GM12878 (cell line): ENCODE measurements at regions not wholly inside any gene's neighbourhood (a gene's known extent, or its start where the extent isn't known, plus 50 kb on each side); places are given as distances from the start of the nearest gene placed in this dataset.

Experiments used
- ATAC-seq: fragments of 200-7000 bp; cut with Tn5 transposase; 3 replicates; pipeline ENCODE4 v1.9.1; 2020; ENCODE audit warnings: mild to moderate bottlenecking, moderate library complexity
- BruUV-seq: library from RNA; stranded (reverse); fragments of 400-500 nt; replicated peaks from 2 replicates; lab custom pipeline; 2021; lab: Mats Ljungman, UMichigan
- CTCF ChIA-PET: fragments of 300-600 bp; sonication (Branson Sonifier 250); formaldehyde crosslinking; extraction: SDS; loops from one replicate; lab custom pipeline; 2021; ENCODE audit warnings: inconsistent platforms; lab: Yijun Ruan, JAX
- POLR2A ChIA-PET: fragments of 350-600 bp; formaldehyde crosslinking; extraction: SDS; loops from one replicate; lab custom pipeline; 2021; ENCODE audit warnings: inconsistent platforms; lab: Charles Lee
- RAD21 ChIA-PET: fragments of 300-600 bp; sonication (Branson Sonifier 250); formaldehyde crosslinking; loops from one replicate; lab custom pipeline; 2023; ENCODE audit warnings: antibody characterized with exemption; ENCODE audit not compliant: unreplicated experiment; lab: Charles Lee
- SMC1A ChIA-PET: fragments of 300-600 bp; sonication (Branson Sonifier 250); formaldehyde crosslinking; loops from one replicate; lab custom pipeline; 2023; ENCODE audit not compliant: unreplicated experiment, uncharacterized antibody; lab: Charles Lee
- DNase-seq: peaks from one replicate; pipeline ENCODE4 v3.0.0-alpha.2; 2011; ENCODE audit warnings: low read depth, low spot score
- FAIRE-seq: peaks from 3 replicates; lab custom pipeline; 2011; peaks lifted over from hg19 to GRCh38; lab: Jason Lieb, UNC
- H2AFZ ChIP-seq: 2 replicates; pipeline ENCODE4 v1.6.0; 2011; ENCODE audit warnings: low read depth, low read length, control low read depth; ENCODE audit not compliant: control insufficient read depth
- H3K27ac ChIP-seq: 2 replicates; pipeline ENCODE4 v1.5.1; 2011; ENCODE audit warnings: control low read depth; ENCODE audit not compliant: control insufficient read depth, insufficient read depth
- H3K27me3 ChIP-seq, 2 experiments: replicated peaks in 1 of 2; 2 replicates each; pipeline versions ENCODE4 v1.6.0 to v1.6.1; 2011; ENCODE audit warnings: low read length in 1 of 2; ENCODE audit not compliant: control insufficient read depth in 2 of 2, insufficient read depth in 2 of 2
- H3K36me3 ChIP-seq, 2 experiments: 2 replicates each; pipeline ENCODE4 v1.5.1; 2011; ENCODE audit warnings: low read length in 1 of 2; ENCODE audit not compliant: control insufficient read depth in 2 of 2, insufficient read depth in 2 of 2
- H3K4me1 ChIP-seq: 2 replicates; pipeline ENCODE4 v1.6.1; 2011; ENCODE audit warnings: mild to moderate bottlenecking, low read length, moderate library complexity, mixed read lengths; ENCODE audit not compliant: control insufficient read depth, insufficient read depth
- H3K4me2 ChIP-seq: 2 replicates; pipeline ENCODE4 v1.6.0; 2011; ENCODE audit warnings: control low read depth; ENCODE audit not compliant: control insufficient read depth, insufficient read depth
- H3K4me3 ChIP-seq: fragments of 200-600 bp; sonication (generic); 2 replicates; pipeline ENCODE4 v1.5.1; 2016
- H3K79me2 ChIP-seq: 2 replicates; pipeline ENCODE4 v1.6.0; 2011; ENCODE audit warnings: low read length; ENCODE audit not compliant: control insufficient read depth, insufficient read depth
- H3K9ac ChIP-seq: 2 replicates; pipeline ENCODE4 v1.8.0; 2011; ENCODE audit warnings: low read length, control low read depth, mixed read lengths; ENCODE audit not compliant: control insufficient read depth, insufficient read depth
- H3K9me3 ChIP-seq: replicated peaks from 3 replicates; pipeline ENCODE4 v1.5.1; 2011; ENCODE audit warnings: mild to moderate bottlenecking, low read length; ENCODE audit not compliant: control insufficient read depth, insufficient read depth
- H4K20me1 ChIP-seq: 2 replicates; pipeline ENCODE4 v1.6.0; 2011; ENCODE audit not compliant: control insufficient read depth, insufficient read depth
- ATF2 ChIP-seq: IDR thresholded peaks from 2 replicates; pipeline ENCODE4 v1.6.1; 2012; ENCODE audit warnings: low read length, inconsistent platforms
- CBX5 ChIP-seq: sonication (generic); IDR thresholded peaks from 2 replicates; pipeline ENCODE4 v1.6.1; 2016; ENCODE audit warnings: low read depth, moderate library complexity, mild to moderate bottlenecking, inconsistent platforms
- E4F1 ChIP-seq: fragments of 450-650 bp; IDR thresholded peaks from 2 replicates; pipeline ENCODE4 v1.6.1; 2018; ENCODE audit warnings: borderline replicate concordance, mild to moderate bottlenecking; ENCODE audit not compliant: partially characterized antibody
- FOS ChIP-seq: IDR thresholded peaks from 3 replicates; pipeline ENCODE4 v1.6.1; 2011; ENCODE audit warnings: borderline replicate concordance; ENCODE audit not compliant: insufficient read length; ENCODE audit errors: extremely low read depth
- FOXM1 ChIP-seq: IDR thresholded peaks from 2 replicates; pipeline ENCODE4 v1.6.1; 2012; ENCODE audit warnings: low read depth, mild to moderate bottlenecking, inconsistent platforms, low read length, moderate library complexity
- IRF5 ChIP-seq: fragments of 450-650 bp; IDR thresholded peaks from 2 replicates; pipeline ENCODE4 v1.6.1; 2017; ENCODE audit warnings: borderline replicate concordance
- JUNB ChIP-seq: IDR thresholded peaks from 2 replicates; pipeline ENCODE4 v1.6.1; 2016; ENCODE audit warnings: antibody characterized with exemption, mild to moderate bottlenecking
- NFIC ChIP-seq: IDR thresholded peaks from 2 replicates; pipeline ENCODE4 v1.6.1; 2012; ENCODE audit warnings: low read depth, mild to moderate bottlenecking, inconsistent platforms, low read length, moderate library complexity
- NFXL1 ChIP-seq: fragments of 450-650 bp; IDR thresholded peaks from 2 replicates; pipeline ENCODE4 v1.6.1; 2017; ENCODE audit warnings: antibody characterized with exemption, mild to moderate bottlenecking, borderline replicate concordance
- SMARCA5 ChIP-seq: fragments of 450-650 bp; IDR thresholded peaks from 2 replicates; pipeline ENCODE4 v1.6.1; 2017; ENCODE audit warnings: mild to moderate bottlenecking
- SP1 ChIP-seq: IDR thresholded peaks from one replicate; pipeline ENCODE4 v1.6.1; 2011; ENCODE audit warnings: low read depth, low read length
- SREBF2 ChIP-seq: IDR thresholded peaks from 2 replicates; pipeline ENCODE4 v1.6.1; 2012; ENCODE audit warnings: mild to moderate bottlenecking, low read length
- STAT1 ChIP-seq: fragments of 450-650 bp; conservative IDR thresholded peaks from 2 replicates; pipeline ENCODE4 v1.6.1; 2014; ENCODE audit warnings: antibody characterized with exemption, mild to moderate bottlenecking
- SUZ12 ChIP-seq: fragments of 200-600 bp; sonication (generic); IDR thresholded peaks from one replicate; pipeline ENCODE4 v1.6.1; 2018; ENCODE audit warnings: antibody characterized with exemption, mild to moderate bottlenecking; ENCODE audit not compliant: unreplicated experiment
- ZBTB11 ChIP-seq: fragments of 450-650 bp; formaldehyde crosslinking; IDR thresholded peaks from 2 replicates; pipeline ENCODE4 v1.5.0; 2022; ENCODE audit warnings: mild to moderate bottlenecking, missing genetic modification characterization
- WGBS: methylation state at CpG from one replicate; pipeline ENCODE4 v1.1.6; 2016; ENCODE audit warnings: low lambda C conversion rate; ENCODE audit not compliant: insufficient replicate concordance, insufficient coverage; ENCODE audit errors: missing lambda C conversion rate; 5-methylcytosine and 5-hydroxymethylcytosine counted together
- in situ Hi-C: fragments of 300-500 bp; cut with MboI; formaldehyde crosslinking; loops from 9 replicates; pipeline ENCODE4 v1.14.3; 2018; ENCODE audit warnings: mixed read lengths
- intact Hi-C: fragments of 100-400 bp; cut with micrococcal nuclease; formaldehyde crosslinking; loops from one replicate; pipeline ENCODE4 v1.14.2; 2022; ENCODE audit not compliant: unreplicated experiment

GRCh38 chr2:65574993-65575392 is 142.6 kb upstream of the SPRED2 start:
- H3K9me3 ChIP-seq, result no peaks in the 10 kb centered on the region
- intact Hi-C loops, result loop anchor here (5.0 kb wide), 1 partner anchor 388 kb away; no protein-coding TSS in a partner anchor
- WGBS, result 31% methylated on average over 4 of the region's 4 CpGs
- CTCF ChIA-PET, result interaction anchor here (3.1 kb wide), 1 partner anchor 511 kb away, joined by 21 read pairs; no protein-coding TSS in a partner anchor
- BruUV-seq, result no TSS peak
- no peaks in the 10 kb centered on the region for H3K4me1 ChIP-seq
- no peaks in the 10 kb centered on the region for H3K79me2 ChIP-seq
- H3K4me3 ChIP-seq, result no peak overlapping the region
- H3K36me3 ChIP-seq, result no peaks in the 10 kb centered on the region
- H3K4me2 ChIP-seq, result no peak overlapping the region
- DNase-seq (no peak), FAIRE-seq (no peak), ATAC-seq (no peak)
- POLR2A ChIA-PET, result no interaction called here
- in situ Hi-C loops, result loop anchor here (25.0 kb wide), 1 partner anchor 663 kb away; no protein-coding TSS in a partner anchor
- H2AFZ ChIP-seq, result no peak overlapping the region
- RAD21 ChIA-PET, result interaction anchor here (1.3 to 1.4 kb wide), 2 partner anchors 17 to 334 kb away, joined by 3 to 4 read pairs; no protein-coding TSS in a partner anchor
- SMC1A ChIA-PET, result interaction anchor here (0.8 to 1.4 kb wide), 2 partner anchors 18 to 32 kb away, joined by 3 to 4 read pairs; no protein-coding TSS in a partner anchor
- no peaks in the 10 kb centered on the region for H4K20me1 ChIP-seq
- TF ChIP-seq CBX5, result no peak
- TF ChIP-seq SMARCA5, result no peak
- no peak for TF ChIP-seq FOXM1
- TF ChIP-seq SREBF2, result no peak
- TF ChIP-seq NFXL1, result no peak
- no peak for TF ChIP-seq FOS
- TF ChIP-seq ZBTB11 (CRISPR knock-in tag), result no peak
- no peak for TF ChIP-seq SP1
- no peak for TF ChIP-seq SUZ12
- no peak for TF ChIP-seq IRF5
- TF ChIP-seq JUNB, result no peak
- TF ChIP-seq E4F1, result no peak
- TF ChIP-seq ATF2, result no peak
- TF ChIP-seq NFIC, result no peak
- TF ChIP-seq STAT1, result no peak
- no peak overlapping the region for H3K27ac ChIP-seq
- H3K9ac ChIP-seq, result no peak overlapping the region
- no peaks in the 10 kb centered on the region for H3K27me3 ChIP-seq
